CD4-positive, CD25-positive, alpha-beta regulatory T cell (primary cell): ENCODE measurements at regions not wholly inside any gene's neighbourhood (a gene's known extent, or its start where the extent isn't known, plus 50 kb on each side); places are given as distances from the start of the nearest gene placed in this dataset.

Experiments used
- ATAC-seq, 2 donors: fragments of 150-1000 bp; cut with Tn5 transposase; one replicate each; pipeline ENCODE4 v1.10.0; 2021; ENCODE audit warnings: low read depth in 2 of 2, moderate number of reproducible peaks in 2 of 2, moderate library complexity in 1 of 2
- DNase-seq, 3 donors: peaks; one replicate each; pipeline versions ENCODE4 v3.0.0 to v3.0.0-alpha.2; 2012 to 2022; ENCODE audit warnings: mixed read lengths in 1 of 3
- H3K27ac ChIP-seq: one replicate; pipeline ENCODE4 v1.7.0; 2013; ENCODE audit warnings: mild to moderate bottlenecking, low read length; ENCODE audit not compliant: insufficient read depth, poor library complexity, severe bottlenecking
- H3K27me3 ChIP-seq: one replicate; pipeline ENCODE4 v1.7.0; 2013; ENCODE audit warnings: low read length; ENCODE audit not compliant: control insufficient read depth, insufficient read depth
- H3K36me3 ChIP-seq: one replicate; pipeline ENCODE4 v1.7.0; 2013; ENCODE audit warnings: mild to moderate bottlenecking, low read length, moderate library complexity; ENCODE audit not compliant: control insufficient read depth, insufficient read depth
- H3K4me1 ChIP-seq: 2 replicates; pipeline ENCODE4 v1.7.0; 2013; ENCODE audit warnings: mild to moderate bottlenecking, low read length; ENCODE audit not compliant: insufficient read depth, control insufficient read depth, poor library complexity, severe bottlenecking
- H3K4me3 ChIP-seq: one replicate; pipeline ENCODE4 v1.7.0; 2013; ENCODE audit warnings: low read depth, mild to moderate bottlenecking, low read length, moderate library complexity
- H3K9me3 ChIP-seq, 2 experiments: 1 replicate in 1 of 2; 2 replicates in 1 of 2; pipeline ENCODE4 v1.7.0; 2013; ENCODE audit warnings: low read length in 2 of 2, mild to moderate bottlenecking in 1 of 2, moderate library complexity in 1 of 2; ENCODE audit not compliant: control insufficient read depth in 2 of 2
- H3K27ac Mint-ChIP-seq, 3 donors: one replicate each; pipeline ENCODE4 v1.8.0; 2020 to 2022; ENCODE audit warnings: mild to moderate bottlenecking in 3 of 3, mixed read lengths in 3 of 3, moderate library complexity in 2 of 3
- H3K27me3 Mint-ChIP-seq: one replicate; pipeline ENCODE4 v1.8.0; 2022; ENCODE audit warnings: mild to moderate bottlenecking, mixed read lengths
- H3K36me3 Mint-ChIP-seq: one replicate; pipeline ENCODE4 v1.8.0; 2020; ENCODE audit warnings: mixed read lengths
- H3K4me1 Mint-ChIP-seq, 4 donors: one replicate each; pipeline ENCODE4 v1.8.0; 2020 to 2022; ENCODE audit warnings: mixed read lengths in 4 of 4, mild to moderate bottlenecking in 1 of 4
- H3K4me3 Mint-ChIP-seq, 4 donors: one replicate each; pipeline ENCODE4 v1.8.0; 2020 to 2022; ENCODE audit warnings: mild to moderate bottlenecking in 4 of 4, mixed read lengths in 4 of 4, moderate library complexity in 3 of 4
- H3K9me3 Mint-ChIP-seq, 7 donors: one replicate each; pipeline ENCODE4 v1.8.0; 2020 to 2022; ENCODE audit warnings: mixed read lengths in 7 of 7, mild to moderate bottlenecking in 3 of 7, moderate library complexity in 2 of 7

DNA sequence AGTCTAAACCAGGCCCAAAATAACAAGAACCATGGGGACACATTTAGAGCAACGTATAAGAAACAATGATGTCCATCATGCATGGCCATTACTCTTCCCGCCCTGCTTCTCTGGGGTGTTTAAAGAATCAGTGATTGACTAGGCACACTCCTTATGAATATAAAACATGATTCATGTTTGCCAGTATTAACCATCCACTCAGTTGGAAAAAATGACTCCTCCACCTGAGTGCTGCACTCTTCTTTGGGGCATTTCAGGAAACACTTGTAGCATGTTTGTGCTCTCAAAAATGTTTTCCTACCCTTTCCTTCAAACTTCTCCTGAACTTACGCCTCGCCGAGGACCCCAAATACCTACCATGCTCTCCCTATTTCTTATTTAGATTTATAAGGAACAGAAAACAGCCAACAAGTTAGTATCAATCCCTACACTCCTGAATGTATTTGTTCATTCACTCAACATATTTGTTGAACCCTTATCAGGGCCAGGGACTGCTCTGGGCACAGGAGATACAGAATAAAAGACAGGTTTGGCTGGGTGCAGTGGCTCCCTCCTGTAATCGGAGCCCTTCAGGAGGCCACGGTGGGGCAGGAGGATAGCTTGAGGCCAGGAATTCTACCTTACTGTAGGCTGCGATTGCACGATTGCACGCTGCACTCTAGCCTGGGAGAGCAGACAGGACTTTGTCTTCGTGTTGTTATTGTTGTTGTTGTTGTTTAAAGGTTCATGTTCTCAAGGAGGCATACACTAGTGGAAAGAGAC lies 137.0 kb downstream of the TMCO5A start:
- peaks cover 5% of the 10 kb centered on the region for H3K27me3 ChIP-seq
- ATAC-seq (no peak), DNase-seq (no peak)
- H3K4me1 ChIP-seq: peaks cover 31% of the 10 kb centered on the region
- no peaks in the 10 kb centered on the region for H3K9me3 ChIP-seq
- no peaks in the 10 kb centered on the region for H3K36me3 Mint-ChIP-seq
- H3K4me3 Mint-ChIP-seq: peak overlapping the region in 1 of 4 donors; percentile 93
- no peak overlapping the region for H3K4me3 ChIP-seq
- H3K27ac Mint-ChIP-seq: no peak overlapping the region
- no peaks in the 10 kb centered on the region for H3K27me3 Mint-ChIP-seq
- no peak overlapping the region for H3K27ac ChIP-seq
- peaks cover 0 to 2% (median 0%) of the 10 kb centered on the region in 7 donors for H3K9me3 Mint-ChIP-seq
- no peaks in the 10 kb centered on the region for H3K36me3 ChIP-seq
- H3K4me1 Mint-ChIP-seq: peaks cover 13 to 39% (median 25%) of the 10 kb centered on the region in 4 donors

DNA sequence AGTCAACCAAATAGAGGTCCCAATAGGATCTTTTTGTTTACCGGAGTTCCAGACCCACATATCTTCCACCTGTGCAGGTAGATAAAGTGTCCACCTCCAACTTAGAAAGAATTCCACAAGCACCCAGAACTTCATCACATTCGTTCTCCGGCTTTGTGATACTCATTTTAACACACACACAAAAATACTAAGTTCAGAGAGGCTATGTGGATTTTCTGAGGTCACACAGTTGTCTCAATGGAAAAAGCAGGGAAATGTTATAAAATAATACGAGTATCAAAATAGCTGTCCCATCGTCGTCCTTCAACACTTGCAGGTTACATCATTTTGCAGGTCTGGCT lies 137.5 kb downstream of the TMCO5A start:
- Histone ChIP-seq H3K36me3 (no peaks in the 10 kb centered on the region), H3K9me3 (no peaks in the 10 kb centered on the region), H3K27ac (peak overlapping the region; percentile 20), H3K27me3 (peaks cover 5% of the 10 kb centered on the region), H3K4me1 (peaks cover 31% of the 10 kb centered on the region), H3K4me3 (peak overlapping the region; percentile 67)
- Mint-ChIP-seq H3K36me3 (no peaks in the 10 kb centered on the region), H3K27me3 (no peaks in the 10 kb centered on the region), H3K27ac (peak overlapping the region in 2 of 3 donors; percentile 23 to 38), H3K9me3 (peaks cover 0 to 2% (median 0%) of the 10 kb centered on the region in 7 donors), H3K4me3 (peak overlapping the region; percentile 75 to 93 (median 82)), H3K4me1 (peaks cover 13 to 39% (median 25%) of the 10 kb centered on the region in 4 donors)
- ATAC-seq: no peak
- no peak for DNase-seq

DNA sequence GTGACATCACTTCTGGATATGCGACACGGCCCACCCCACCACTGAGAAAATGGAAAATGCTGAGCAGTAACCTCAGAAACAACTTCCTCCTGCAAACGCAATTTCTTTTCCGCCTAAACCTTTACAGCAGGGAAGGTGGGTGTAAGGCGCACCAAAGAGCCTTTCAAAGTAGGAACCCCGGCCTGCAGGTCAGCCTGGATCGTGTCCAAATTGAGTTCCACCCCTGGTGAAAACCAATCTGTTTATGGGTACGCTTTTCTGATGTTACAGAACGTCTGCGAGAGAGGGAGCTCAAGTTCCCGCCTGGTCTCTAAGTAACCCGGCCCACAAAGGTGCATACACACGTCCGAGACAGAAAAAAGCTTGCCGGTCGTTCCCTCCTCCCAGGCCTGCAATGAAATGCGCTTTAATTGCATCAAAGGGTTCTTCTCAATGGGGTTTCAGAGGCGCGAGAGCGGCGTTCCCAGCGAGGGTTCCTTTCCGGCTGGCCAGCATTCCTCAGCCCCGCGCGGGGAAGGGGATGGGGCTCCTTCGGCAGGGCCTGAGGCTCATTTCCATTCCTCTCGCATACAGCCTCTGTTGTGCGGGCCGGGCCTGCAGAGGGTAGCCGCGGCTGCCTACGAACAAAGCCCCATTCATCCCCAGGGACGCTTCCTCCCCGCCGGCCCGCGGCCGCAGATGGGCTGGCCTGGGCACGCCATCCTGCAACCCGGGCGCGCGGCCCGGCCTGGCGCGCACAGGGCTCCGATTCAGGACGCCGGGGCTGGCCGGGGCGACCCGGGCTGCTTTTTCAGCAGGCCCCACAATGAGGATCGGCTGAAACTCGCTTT lies 138.1 kb downstream of the TMCO5A start:
- ATAC-seq: peak; percentile 50 to 56
- Mint-ChIP-seq H3K27ac (peak overlapping the region in 1 of 3 donors; percentile 38), H3K27me3 (no peaks in the 10 kb centered on the region), H3K9me3 (peaks cover 0 to 2% (median 0%) of the 10 kb centered on the region in 7 donors), H3K4me1 (peaks cover 13 to 39% (median 25%) of the 10 kb centered on the region in 4 donors), H3K4me3 (peak overlapping the region; percentile 75 to 93 (median 82)), H3K36me3 (no peaks in the 10 kb centered on the region)
- peak overlapping the region; percentile 67 for H3K4me3 ChIP-seq
- peaks cover 31% of the 10 kb centered on the region for H3K4me1 ChIP-seq
- peaks cover 5% of the 10 kb centered on the region for H3K27me3 ChIP-seq
- no peaks in the 10 kb centered on the region for H3K9me3 ChIP-seq
- peak in 2 of 3 donors; percentile 32 to 52 for DNase-seq
- H3K36me3 ChIP-seq: no peaks in the 10 kb centered on the region
- peak overlapping the region; percentile 20 for H3K27ac ChIP-seq

GRCh38 chr15:38073178-38073946 lies 138.9 kb downstream of the TMCO5A start:
- ATAC-seq (no peak), DNase-seq (no peak)
- H3K4me1 Mint-ChIP-seq: peaks cover 11 to 33% (median 22%) of the 10 kb centered on the region in 4 donors
- no peaks in the 10 kb centered on the region for H3K36me3 ChIP-seq
- H3K9me3 Mint-ChIP-seq: peaks cover 0 to 2% (median 0%) of the 10 kb centered on the region in 7 donors
- no peak overlapping the region for H3K27ac ChIP-seq
- no peaks in the 10 kb centered on the region for H3K36me3 Mint-ChIP-seq
- no peaks in the 10 kb centered on the region for H3K9me3 ChIP-seq
- peak overlapping the region; percentile 15 for H3K4me3 ChIP-seq
- H3K4me1 ChIP-seq: peaks cover 31% of the 10 kb centered on the region
- H3K4me3 Mint-ChIP-seq: peak overlapping the region; percentile 24 to 90 (median 66)
- no peaks in the 10 kb centered on the region for H3K27me3 Mint-ChIP-seq
- H3K27me3 ChIP-seq: peaks cover 5% of the 10 kb centered on the region
- no peak overlapping the region for H3K27ac Mint-ChIP-seq

- Histone ChIP-seq H3K27ac (no peak overlapping the region), H3K9me3 (no peaks in the 10 kb centered on the region), H3K27me3 (peaks cover 5% of the 10 kb centered on the region), H3K4me1 (peaks cover 25% of the 10 kb centered on the region), H3K4me3 (no peak overlapping the region), H3K36me3 (no peaks in the 10 kb centered on the region)
- ATAC-seq: no peak
- Mint-ChIP-seq H3K4me1 (peaks cover 9 to 28% (median 19%) of the 10 kb centered on the region in 4 donors), H3K9me3 (peaks cover 0 to 2% (median 0%) of the 10 kb centered on the region in 7 donors), H3K27me3 (no peaks in the 10 kb centered on the region), H3K4me3 (peak overlapping the region in 2 of 4 donors; percentile 62 to 79), H3K36me3 (no peaks in the 10 kb centered on the region), H3K27ac (no peak overlapping the region)
- DNase-seq: no peak
Observed at GRCh38 chr15:38074029-38074428, 139.6 kb downstream of the TMCO5A start.

- Histone ChIP-seq H3K4me3 (no peak overlapping the region), H3K27me3 (peaks cover 5% of the 10 kb centered on the region), H3K4me1 (peaks cover 18% of the 10 kb centered on the region), H3K27ac (no peak overlapping the region), H3K36me3 (no peaks in the 10 kb centered on the region), H3K9me3 (no peaks in the 10 kb centered on the region)
- H3K27ac Mint-ChIP-seq: no peak overlapping the region
- H3K36me3 Mint-ChIP-seq: no peaks in the 10 kb centered on the region
- DNase-seq: no peak
- H3K4me3 Mint-ChIP-seq: peak overlapping the region in 1 of 4 donors; percentile 25
- no peaks in the 10 kb centered on the region for H3K27me3 Mint-ChIP-seq
- H3K9me3 Mint-ChIP-seq: peaks cover 0 to 2% (median 0%) of the 10 kb centered on the region in 7 donors
- ATAC-seq: no peak
- H3K4me1 Mint-ChIP-seq: peaks cover 0 to 16% (median 11%) of the 10 kb centered on the region in 4 donors
Observed at GRCh38 chr15:38075466-38075865, 141.0 kb downstream of the TMCO5A start.

DNA sequence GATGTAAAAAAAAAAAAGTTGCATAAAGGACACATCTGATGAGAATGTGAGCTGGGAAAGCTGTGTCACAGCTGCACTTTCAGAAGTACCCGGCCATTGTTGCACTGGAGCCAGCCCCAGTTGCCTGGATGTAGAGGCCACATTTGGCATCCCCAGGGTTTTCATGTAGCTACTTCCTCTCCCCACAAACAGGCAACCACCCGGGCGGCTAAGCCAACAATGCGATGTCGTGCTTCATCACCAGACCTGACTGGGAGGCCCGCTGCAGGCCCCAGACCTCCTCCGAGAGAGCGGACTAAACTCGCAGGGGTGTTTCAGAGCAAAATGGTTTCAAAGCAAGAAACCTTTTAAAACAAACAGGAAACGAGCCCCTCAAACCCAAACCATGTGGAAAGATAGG lies 142.3 kb downstream of the TMCO5A start:
- Histone ChIP-seq H3K36me3 (no peaks in the 10 kb centered on the region), H3K4me3 (no peak overlapping the region), H3K27me3 (peaks cover 4% of the 10 kb centered on the region), H3K27ac (no peak overlapping the region), H3K9me3 (no peaks in the 10 kb centered on the region), H3K4me1 (peaks cover 18% of the 10 kb centered on the region)
- Mint-ChIP-seq H3K4me3 (no peak overlapping the region), H3K9me3 (peaks cover 0 to 2% (median 0%) of the 10 kb centered on the region in 7 donors), H3K36me3 (no peaks in the 10 kb centered on the region), H3K27me3 (no peaks in the 10 kb centered on the region), H3K4me1 (peaks cover 0 to 8% (median 6%) of the 10 kb centered on the region in 4 donors), H3K27ac (no peak overlapping the region)
- ATAC-seq (no peak), DNase-seq (no peak)
